ENCODE measurements at regions not wholly inside any gene's neighbourhood (a gene's known extent, or its start where the extent isn't known, plus 50 kb on each side); places are given as distances from the start of the nearest gene placed in this dataset.

DNA sequence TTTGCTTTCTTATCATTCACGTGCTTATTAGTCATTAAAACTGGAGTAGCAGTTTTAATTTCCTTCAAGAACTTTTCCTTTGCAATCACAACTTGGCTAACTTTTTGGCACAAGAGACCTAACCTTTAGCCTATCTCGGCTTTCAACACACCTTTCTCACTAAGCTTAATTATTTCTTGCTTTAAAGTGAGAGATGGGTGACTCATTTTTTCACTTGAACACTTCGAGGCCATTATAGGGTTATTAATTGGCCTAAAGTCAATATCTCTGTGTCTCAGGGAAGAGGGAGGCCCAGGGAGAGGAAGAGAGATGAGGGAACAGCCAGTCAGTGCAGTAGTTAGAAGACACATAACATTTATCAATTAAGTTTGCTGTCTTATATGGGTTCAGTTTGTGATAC lies 289.8 kb downstream of the RBM43 start:
- DNase-seq: no peak

GRCh38 chr2:150963336-150963735 lies 298.3 kb downstream of the RBM43 start:
- no peak for DNase-seq

DNA sequence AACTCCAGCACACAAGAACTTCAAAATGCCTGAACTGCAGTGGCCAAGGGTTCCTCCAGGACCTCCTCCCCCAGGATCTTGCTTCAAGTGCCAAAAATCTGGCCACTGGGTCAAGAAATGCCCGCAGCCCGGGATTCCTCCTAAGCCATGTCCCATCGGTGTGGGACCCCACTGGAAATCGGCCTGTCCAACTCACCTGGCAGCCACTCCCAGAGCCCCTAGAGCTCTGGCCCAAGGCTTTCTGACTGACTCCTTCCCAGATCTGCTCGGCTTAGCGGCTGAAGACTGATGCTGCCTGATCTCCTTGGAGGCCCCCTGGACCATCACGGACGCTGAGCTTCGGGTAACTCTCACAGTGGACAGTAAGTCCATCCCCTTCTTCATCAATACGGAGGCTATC lies 306.4 kb downstream of the RBM43 start:
- no peak for DNase-seq

GRCh38 chr2:150946831-150947230 lies 314.8 kb downstream of the RBM43 start:
- DNase-seq: no peak

- DNase-seq: no peak
These were observed 317.3 kb downstream of the RBM43 start for GRCh38 chr2:150944315-150944714.

DNA sequence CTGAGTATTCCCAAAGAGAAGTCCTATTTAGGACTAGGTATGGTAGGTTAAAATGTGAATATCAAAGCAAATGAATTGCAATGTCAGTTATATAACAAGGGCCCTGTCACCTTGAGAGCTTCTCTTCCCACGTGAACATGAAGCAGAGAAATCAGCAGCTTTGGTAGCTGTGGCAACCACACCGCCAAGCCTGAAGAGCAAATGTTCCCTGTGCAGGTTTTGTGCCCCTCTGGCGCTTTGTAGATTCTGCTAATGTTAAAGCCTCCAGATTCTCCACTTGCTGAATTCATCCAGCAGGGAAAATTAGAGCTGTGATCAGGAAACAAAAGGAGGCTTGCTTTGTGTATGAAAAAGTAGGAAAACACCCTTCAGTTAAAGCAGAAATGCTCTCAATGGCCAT lies 322.6 kb downstream of the RBM43 start:
- DNase-seq: peak; percentile 21

DNA sequence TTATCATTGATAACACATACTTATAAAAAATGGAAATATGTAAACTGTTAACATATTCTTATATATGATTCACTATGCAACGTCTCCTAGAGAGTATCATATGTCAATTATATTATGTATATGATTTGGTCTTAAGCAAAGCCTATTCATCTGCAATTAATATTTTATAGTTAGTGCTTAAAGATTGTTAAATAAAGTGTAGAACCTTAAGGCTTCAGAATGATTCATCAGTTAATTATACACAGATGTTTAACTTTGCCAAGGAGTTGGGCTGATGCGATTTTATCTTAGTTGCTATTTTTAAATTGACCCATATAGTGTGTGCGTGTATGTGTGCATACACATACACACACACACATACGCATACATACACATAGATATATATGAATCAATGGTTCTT lies 323.1 kb downstream of the RBM43 start:
- no peak for DNase-seq

GRCh38 chr2:150937030-150937429 lies 324.6 kb downstream of the RBM43 start:
- DNase-seq: no peak

- DNase-seq: no peak
These were observed 330.2 kb downstream of the RBM43 start for GRCh38 chr2:150931451-150931850.

DNA sequence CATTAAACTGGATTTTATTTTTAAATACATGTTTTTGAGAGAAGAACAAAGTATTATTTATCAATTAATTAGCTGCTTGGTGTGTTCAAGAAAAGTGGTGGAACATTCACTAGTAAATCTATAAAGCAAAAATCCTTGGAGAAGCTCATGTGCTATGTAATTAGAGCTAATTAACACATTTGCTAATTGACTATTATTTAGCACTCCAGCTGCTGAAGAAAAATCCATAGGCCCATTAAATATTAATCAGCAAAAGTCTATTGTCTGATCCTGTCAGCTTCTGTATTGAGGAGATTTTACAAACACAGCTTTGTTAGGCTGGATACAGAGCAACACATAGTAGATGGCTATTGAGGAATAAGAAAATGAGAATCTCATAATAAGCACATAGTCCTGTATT lies 336.1 kb downstream of the RBM43 start:
- no peak for DNase-seq

GRCh38 chr2:150924878-150925277 lies 336.8 kb downstream of the RBM43 start:
- no peak for DNase-seq

GRCh38 chr2:150919901-150920300 lies 341.8 kb downstream of the RBM43 start:
- DNase-seq: no peak

GRCh38 chr2:150917961-150918713 lies 343.5 kb downstream of the RBM43 start:
- DNase-seq: no peak

- DNase-seq: no peak
These were observed 344.9 kb downstream of the RBM43 start for GRCh38 chr2:150916467-150917396.

GRCh38 chr2:150911766-150912280 lies 349.8 kb downstream of the RBM43 start:
- DNase-seq: no peak

- no peak for DNase-seq
These were observed 352.1 kb downstream of the RBM43 start for GRCh38 chr2:150909613-150910012.

DNA sequence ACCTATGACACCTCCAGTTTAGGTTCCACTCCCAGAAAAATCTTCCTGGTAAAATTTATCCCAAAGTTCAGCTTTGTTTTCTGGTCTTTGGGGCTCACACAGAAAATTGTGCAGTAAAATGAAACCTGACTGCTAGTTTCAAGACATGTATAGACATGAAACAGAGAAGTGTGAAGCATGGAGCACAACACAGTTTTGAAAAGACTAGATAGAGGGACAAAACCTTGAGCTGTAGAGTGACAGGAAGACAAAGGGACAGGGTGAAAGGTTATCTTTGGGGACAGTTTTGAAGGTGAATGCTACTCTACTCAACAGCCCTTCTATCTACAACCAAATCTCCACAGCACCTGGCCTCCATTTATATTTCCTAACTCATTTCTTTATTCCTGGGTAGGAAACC lies 352.6 kb downstream of the RBM43 start:
- DNase-seq: no peak

GRCh38 chr2:150907466-150907865 lies 354.2 kb downstream of the RBM43 start:
- no peak for DNase-seq

DNA sequence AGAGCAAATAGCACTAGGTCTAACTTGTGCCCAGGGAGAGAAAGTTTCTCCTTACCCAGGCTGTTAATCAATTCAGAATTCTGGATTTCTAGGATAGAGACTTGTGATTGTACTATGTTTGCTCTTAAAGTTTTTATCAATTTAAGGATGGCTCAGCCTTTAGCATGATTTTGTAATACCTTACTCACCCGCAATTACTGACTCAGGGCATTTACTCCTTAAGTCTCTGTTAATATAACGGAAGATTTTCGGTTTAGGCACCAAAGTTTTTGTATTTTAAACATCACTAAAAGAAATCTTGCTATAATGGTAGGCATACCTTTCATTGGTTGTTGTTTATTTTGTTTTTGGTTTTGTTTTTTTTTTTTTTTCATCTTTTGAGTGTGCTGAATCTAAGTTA lies 358.2 kb downstream of the RBM43 start:
- DNase-seq: no peak

- no peak for DNase-seq
These were observed 358.6 kb downstream of the RBM43 start for GRCh38 chr2:150903055-150903454.

DNA sequence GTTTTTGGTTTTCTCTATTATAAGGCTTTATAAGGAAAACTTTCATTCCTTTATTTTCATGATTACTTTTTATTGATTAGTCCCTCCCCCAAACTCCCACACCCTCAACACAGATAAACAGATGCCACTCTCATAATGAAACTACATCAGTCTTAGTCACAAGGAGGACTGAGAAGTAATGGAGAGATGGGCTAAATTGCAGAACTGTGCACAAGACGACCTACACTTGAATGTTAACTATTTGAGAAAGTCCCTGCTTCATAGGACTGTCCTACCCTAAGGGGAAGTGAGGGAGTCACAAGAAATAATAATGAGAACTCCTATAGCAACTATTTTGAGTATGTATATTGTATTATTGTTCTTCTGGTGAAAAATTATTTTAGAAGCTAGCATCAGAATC lies 360.8 kb downstream of the RBM43 start:
- DNase-seq: no peak

DNA sequence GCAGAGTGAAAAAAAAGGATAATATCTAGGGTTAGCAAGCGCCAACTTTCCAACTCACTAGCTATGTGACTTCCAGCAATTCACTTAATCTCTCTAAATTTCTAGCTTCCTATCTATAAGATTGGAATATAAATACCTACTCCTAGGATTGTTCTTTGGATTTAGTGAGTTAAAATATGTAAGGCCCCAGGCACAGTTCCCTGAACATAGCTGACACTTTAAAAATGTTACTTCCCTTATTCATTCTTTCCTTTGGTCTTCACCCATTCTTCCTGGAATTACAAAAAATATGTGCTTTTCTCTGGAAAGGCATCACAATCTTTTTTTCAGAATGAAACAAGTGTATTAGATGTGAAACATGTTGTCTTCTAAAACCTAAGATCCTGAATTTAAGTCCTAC lies 365.7 kb downstream of the RBM43 start:
- no peak for DNase-seq

GRCh38 chr2:150889141-150889540 lies 372.5 kb downstream of the RBM43 start:
- DNase-seq: no peak

- no peak for DNase-seq
These were observed 373.3 kb downstream of the RBM43 start for GRCh38 chr2:150888337-150888736.

Data from DMS153 (cell line).